Amniotic epithelial cell (primary cell): ENCODE measurements at regions not wholly inside any gene's neighbourhood (a gene's known extent, or its start where the extent isn't known, plus 50 kb on each side); places are given as distances from the start of the nearest gene placed in this dataset.
"Not testable (repeated sequence)": the region's sequence is repeated elsewhere in the genome, so short reads cannot be mapped to it uniquely, and the experiment has no call there.

ENCODE experiments used
- DNase-seq: peaks from one replicate; pipeline ENCODE4 v3.0.0-alpha.2; 2010; ENCODE audit warnings: low read depth

GRCh38 chr16:58862334-58863021, 128.4 kb upstream of the GOT2 start:
- DNase-seq: no peak

GRCh38 chr16:58859958-58860669, 126.0 kb upstream of the GOT2 start:
- DNase-seq: no peak

GRCh38 chr16:58858577-58858976, 124.5 kb upstream of the GOT2 start:
- not testable (repeated sequence) for DNase-seq

DNA sequence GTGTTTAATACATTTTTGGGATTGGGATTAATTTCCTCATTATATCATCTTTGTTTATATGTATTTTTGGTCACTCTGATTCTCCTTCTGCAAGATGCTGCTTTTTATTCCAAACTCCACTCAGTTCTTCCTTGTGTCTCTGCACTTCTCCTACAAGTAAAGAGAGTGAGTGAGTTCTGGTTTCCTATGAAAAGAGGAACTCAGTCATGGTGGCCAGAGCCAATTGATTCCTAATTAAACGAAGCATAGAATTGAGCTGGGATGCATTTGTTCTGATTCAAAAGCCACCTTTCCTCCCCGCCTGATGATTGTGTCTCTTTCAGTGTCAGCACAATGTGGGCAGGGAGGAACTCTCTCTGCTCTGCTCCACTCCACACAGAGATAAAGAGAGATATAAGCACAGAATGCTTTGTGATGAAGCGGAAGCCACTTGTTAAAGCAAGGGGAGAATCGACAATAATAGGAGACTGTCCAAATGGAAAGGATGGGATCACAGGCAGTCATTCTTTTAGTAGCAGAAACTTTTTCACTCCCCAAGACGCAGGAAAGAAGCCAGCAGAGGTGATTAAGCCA, 121.3 kb upstream of the GOT2 start:
- no peak for DNase-seq

DNA sequence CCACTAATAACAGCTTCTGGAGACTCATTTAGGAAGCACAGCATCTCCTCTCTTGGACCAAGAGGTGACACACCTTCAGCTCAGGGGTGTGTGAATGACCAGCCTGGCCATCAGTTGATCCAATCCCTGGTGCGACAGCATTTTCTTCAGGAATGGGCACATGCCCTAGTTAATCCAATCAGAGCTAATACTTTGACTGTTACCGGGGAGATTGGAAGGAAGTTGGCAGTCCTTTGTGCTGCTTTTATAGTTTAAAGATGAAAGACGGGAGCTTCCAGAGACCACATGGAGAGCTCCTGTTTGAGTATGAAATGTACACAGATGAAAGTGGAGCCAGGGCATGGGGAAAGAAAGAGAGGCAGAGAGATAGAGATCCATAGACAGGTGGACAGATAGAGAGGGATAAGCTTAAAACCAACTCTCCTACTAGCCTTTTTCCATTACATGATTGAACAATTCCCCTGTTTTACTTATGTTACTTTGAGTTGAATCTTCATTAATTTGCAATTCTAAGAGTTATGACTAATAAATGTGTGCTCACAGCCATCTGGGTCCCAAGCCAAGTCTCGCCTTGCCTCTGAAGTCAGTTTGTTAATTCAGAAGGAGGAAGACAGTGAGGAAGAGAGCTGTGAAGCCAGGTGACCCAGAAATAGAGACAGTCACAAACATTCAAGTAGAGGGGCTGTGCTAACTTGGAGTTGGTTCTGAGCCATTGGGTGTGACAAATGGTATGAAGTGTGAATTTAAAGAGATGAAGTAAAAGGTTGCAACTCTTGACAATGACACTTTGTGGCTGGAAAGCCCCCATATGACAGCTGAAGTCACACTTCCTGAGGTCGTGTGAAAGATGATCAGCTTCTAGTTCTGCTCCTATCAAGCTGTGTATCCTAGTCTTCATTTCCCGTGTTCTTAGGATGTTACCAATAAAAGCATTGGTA, 120.0 kb upstream of the GOT2 start:
- DNase-seq: no peak

GRCh38 chr16:58850678-58851020, 116.5 kb upstream of the GOT2 start:
- no peak for DNase-seq

DNA sequence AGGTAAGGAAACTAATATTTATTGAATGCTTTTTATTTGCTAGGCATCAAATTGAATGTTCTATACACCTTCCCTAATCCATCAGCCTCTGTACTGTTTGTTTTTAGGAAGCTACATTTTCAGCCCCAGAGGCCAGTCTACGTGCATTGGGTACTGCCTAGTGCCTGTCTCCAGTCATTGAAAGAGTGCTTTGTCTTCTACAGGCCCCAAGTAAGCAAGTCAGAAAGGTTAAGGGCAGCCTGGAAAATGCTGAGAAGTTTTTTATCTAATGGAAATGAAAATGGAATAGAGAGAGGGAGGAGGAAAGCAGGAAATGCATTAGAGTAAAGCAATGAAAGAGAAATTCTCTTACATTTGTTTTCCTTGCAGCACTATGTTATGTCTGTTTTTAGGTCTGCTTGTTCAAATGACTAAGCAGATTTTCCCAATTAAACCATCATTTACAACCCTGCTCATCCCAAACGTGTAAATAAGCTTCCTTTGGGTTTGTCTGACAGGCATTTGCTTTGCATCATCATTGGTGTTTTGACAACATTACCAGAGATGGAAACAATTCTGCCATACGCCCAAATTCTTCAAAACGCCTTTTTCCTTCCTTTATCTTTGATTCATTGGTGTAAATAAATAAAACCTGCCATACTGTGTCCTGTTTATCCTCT, 116.0 kb upstream of the GOT2 start:
- no peak for DNase-seq

- DNase-seq: no peak
These were observed 114.5 kb upstream of the GOT2 start for GRCh38 chr16:58848662-58849002.

DNA sequence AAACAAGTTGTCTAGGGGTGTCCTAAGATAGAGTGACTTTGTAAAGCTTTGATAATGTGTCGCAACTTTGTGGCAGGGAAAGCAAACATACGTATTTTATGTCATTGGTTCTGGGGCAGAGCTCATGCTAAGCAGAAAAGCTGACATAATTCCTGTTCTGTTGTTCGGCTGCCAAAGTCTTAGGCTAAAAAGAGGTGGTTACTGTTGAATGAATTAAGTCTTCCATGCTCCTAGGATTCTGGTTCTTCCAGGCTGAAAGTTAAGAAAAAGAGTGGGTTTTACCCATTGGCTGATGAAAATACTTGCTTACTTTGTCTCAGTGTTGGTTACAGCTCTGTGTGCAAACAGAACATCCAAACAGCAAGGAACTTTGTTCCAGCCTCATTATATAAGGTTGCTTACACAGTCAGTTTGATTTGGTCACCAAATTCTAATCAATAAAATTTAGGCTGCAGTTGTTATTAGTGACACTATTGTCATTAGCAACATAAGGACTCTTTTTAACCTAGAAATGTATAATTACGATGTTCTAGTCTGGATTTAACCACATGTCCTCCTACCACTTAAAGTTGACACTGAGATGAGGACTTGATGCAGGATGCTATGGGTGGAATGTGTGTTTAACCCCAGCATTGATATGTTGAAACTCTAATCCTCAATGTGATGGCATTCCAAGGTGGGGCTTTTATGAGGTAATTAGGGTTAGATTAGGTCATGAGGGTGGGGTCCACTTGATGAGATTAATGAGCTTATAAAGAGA, 114.0 kb upstream of the GOT2 start:
- DNase-seq: no peak

- not testable (repeated sequence) for DNase-seq
These were observed 112.1 kb upstream of the GOT2 start for GRCh38 chr16:58846226-58846625.

DNA sequence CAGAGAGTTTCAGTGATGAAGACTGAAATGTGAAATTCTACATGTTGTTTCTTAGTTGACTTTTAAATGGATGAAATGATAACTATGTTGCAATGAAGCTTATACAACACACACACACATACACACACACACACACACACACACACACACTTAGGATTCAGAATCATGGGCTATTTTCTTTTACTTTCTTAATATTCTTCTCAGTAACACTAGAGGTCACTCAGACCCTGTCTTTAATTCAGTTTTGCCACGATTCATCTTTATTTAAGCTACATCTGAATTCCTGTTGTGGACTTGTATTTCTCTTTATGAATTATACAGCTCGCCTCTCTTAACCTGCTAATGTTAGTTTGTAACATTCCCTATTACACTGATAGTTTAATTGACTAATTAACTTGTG, 109.6 kb upstream of the GOT2 start:
- peak; percentile 8 for DNase-seq

DNA sequence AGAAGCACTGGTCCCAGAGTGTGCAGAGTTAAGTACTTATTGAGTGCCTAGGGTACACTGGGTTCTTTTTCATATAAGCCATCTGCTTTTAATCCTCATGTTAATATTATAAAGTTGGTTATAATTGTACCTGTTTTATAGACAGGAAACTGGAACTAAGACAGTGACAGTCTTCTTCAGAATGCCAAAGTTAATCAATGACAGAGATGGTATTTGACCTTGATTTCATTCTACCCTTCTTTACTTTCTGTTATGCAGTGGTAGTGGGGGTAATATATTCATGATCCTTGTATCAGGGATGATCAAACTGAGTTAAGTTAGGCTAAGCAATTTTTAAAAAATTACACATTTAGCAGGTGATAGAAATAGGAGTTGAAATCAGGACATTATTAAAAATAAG, 108.6 kb upstream of the GOT2 start:
- no peak for DNase-seq

DNA sequence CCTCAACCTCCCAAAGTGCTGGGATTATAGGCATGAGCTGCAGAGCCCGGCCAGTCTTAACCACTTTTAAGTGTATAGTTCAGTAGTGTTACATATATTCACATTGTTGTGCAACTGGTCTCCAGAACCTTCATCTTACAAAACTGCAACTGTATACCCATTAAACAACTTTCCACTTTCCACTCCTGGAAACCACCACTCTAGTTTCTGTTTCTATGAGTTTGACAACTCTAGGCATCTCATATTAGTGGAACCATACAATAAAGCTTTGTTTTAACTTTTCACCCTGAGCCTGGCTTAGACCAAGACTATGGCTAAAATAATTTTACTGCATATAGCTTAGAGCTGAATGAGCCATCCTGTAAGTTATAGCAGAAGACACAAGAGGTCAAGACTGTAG, 108.0 kb upstream of the GOT2 start:
- no peak for DNase-seq

DNA sequence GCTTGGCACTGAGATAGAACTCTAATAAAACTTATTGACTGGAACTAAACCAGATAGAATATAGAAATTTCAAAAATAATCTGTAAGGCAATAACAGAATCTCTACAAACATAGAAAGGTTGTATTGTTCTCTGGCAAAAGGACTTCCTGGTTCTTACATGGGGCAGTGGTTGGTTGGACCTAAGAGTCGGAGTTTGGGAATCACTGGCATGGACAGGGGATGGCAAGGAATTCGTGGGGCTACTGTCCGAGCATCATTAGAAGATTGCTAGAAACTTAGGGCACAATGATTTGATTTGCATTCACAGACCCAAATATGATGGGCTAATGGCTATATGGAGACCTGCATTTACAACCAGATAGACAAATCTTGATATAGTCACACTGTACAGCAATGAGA, 103.8 kb upstream of the GOT2 start:
- DNase-seq: no peak

DNA sequence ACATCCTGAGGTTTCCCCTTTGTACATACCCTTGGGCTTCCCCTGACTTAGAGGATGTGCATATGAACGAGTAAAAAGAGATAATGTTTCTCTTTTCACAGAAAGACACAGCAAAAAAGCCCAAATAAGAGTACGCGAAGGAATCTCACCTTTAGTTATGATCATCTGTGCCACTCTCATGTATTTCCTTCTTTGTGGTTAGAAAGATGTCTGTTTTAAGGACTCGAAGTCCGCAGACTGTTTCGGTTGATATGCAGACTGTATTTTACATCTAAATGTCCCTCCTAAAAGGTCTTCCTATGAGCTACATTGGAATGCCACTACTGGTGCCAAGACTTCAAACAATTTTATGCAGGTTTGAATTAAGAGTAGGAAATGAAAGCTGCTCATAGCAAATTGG, 102.3 kb upstream of the GOT2 start:
- no peak for DNase-seq

DNA sequence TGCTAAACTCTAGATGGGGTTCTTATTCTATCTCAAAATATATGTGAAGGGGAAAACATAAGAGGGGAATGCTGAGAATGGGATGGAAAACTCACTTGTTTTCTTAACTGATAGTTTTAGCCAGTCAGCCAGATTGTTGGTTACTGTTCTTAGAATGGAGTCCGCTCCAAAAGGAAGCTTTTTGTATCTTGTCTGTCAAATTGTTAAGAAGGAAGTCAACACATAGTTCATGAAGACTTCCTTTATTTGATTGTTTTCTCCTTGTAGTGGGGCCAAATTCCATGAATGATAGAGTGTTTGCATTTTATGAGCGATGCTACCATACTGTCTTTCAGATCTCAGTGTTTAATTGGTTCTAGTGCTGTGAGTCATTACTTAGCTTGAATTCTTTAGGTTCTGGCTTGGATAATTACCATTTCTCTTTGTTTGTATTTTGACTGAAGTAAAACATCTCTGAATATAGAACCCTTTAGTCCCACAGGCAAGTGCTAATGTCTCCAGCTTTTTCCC, 98.3 kb upstream of the GOT2 start:
- DNase-seq: no peak

- DNase-seq: no peak
These were observed 97.3 kb upstream of the GOT2 start for GRCh38 chr16:58831386-58831785.

- no peak for DNase-seq
These were observed 94.9 kb upstream of the GOT2 start for GRCh38 chr16:58828901-58829545.

DNA sequence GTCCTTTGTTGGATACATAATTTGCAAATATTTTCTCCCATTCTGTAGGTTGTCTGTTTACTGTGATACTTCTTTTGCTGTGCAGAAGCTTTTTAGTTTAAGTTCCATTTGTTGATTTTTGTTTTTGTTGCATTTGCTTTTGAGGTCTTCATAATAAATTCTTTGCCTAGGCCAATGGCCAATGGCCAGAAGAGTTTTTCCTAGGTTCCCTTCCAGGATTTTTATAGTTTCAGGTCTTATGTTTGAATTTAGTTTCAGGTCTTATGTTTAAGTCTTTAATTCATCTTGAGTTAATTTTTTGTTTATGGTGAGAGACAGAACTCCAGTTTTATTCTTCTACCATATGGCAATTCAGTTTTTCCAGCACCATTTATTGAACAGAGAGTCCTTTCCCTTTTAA, 90.1 kb upstream of the GOT2 start:
- DNase-seq: no peak

DNA sequence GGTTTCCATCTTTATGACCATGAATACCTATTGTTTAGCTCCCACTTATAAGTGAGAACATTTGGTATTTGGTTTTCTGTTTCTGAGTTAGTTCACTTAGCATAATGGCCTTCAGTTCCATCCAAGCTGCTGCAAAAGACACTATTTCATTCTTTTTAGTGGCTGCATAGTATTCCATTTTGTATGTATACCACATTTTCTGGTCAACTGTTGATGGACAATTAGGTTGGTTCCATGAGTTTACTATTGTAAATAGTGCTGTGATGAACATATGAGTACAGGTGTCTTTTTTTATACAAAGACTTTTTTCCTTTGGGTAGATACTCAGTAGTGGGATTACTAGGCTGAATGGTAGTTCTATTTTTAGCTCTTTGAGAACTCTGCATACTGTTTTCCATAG, 87.8 kb upstream of the GOT2 start:
- no peak for DNase-seq

- DNase-seq: no peak
These were observed 86.3 kb upstream of the GOT2 start for GRCh38 chr16:58820411-58820810.
